Fibroblast of skin of right quadriceps (primary cell): ENCODE measurements at regions not wholly inside any gene's neighbourhood (a gene's known extent, or its start where the extent isn't known, plus 50 kb on each side); places are given as distances from the start of the nearest gene placed in this dataset.

Experiments used
- DNase-seq: peaks from one replicate; pipeline ENCODE4 v3.0.0-alpha.2; 2013

DNA sequence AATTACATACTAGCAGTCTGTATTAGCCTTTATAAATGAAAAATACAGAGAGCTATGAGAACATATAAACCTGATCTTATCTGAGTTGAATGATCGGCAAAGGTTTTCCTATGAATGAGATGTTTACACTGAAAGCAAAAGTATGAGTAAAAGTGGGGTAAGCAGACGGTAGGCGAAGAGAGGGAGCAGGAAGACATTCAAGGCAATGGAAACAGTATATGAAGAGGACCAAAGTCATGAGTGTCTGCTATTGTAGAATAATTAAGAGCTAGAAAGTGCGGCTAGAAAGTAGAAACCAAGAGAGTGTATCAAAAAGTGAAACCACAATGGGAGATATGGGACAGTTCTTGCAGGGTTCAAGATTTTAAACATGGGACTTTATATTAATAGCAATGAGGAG lies 67.0 kb upstream of the TMLHE start:
- no peak for DNase-seq

- DNase-seq = no peak
Measured at GRCh38 chrX:155673338-155673737, 60.6 kb upstream of the TMLHE start.

DNA sequence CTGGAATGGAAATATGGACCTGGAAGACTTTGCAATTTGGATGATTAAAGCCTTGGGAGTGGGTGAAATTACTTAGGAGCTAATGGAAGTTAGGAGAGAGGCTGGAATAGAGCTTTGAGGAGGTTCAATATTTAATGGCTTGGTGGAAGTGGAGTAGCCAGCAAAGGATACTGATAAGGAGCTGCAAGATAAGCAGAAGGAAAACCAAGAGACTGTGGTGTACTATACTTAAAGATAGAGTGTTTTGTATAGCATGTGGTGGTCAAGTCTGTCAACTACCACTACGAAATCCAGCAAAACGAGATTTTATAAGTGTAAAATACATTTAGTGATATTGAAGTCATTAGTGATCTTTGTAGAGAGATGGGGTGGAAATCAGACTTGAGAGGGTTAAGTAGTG lies 54.0 kb upstream of the TMLHE start:
- no peak for DNase-seq
